ENCODE measurements at regions not wholly inside any gene's neighbourhood (a gene's known extent, or its start where the extent isn't known, plus 50 kb on each side); places are given as distances from the start of the nearest gene placed in this dataset.

DNA sequence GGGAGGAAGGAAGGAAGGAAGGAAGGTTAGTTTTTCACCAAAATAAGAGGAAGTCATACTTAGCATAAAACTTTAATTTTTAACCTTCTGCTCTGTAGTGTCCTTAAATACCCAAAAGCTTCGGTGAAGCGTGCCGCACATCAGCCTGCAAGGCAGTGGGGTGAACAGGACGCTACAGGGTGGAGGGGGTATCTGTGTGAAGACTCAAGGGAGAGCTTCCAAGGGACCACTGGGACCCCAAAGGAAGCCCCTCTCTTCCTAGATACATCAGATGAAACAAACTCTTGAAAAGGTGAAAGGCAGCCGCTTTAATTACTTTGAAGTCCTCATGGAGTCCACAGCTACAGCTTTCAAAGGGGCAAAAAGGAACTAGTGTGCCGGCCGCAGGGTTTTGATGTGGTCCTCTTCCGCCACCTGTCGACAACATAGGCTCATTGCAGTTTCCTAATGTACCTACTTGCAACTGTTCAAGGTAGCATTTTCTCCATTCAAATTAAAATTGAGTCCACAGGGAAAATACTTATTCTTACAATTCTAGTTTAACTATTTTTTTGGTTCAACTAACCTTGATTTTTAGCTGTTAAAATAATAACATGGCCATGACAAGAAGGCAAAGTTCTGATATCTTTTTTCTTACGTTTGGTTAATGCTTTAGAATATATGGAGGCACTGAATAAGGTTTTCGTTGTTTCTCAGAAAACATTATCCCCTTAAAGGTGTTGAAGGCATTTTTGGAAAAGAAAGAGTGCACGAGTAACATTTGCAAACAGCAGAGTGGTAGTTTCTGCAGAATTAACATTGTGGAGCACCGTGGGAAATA lies 135.0 kb upstream of the RIPOR2 start:
- H3K27me3 ChIP-seq = no peaks in the 10 kb centered on the region
- no peak overlapping the region for H3K27ac ChIP-seq
- intact Hi-C loops (cut with DNase I; ENCODE audit: low total_unique reads) = no loop called here
- DNase-seq (ENCODE audit: low spot score in 2 of 2) = peak; percentile 75 to 84
- H3K9me3 ChIP-seq = no peaks in the 10 kb centered on the region
- peak overlapping the region in 1 of 3 donors; percentile 41 for H3K4me3 ChIP-seq
- H3K36me3 ChIP-seq = no peaks in the 10 kb centered on the region
- TF ChIP-seq POLR2A (IDR thresholded peaks at IDR 0.05) = no peak
- TF ChIP-seq, protein P1, sequence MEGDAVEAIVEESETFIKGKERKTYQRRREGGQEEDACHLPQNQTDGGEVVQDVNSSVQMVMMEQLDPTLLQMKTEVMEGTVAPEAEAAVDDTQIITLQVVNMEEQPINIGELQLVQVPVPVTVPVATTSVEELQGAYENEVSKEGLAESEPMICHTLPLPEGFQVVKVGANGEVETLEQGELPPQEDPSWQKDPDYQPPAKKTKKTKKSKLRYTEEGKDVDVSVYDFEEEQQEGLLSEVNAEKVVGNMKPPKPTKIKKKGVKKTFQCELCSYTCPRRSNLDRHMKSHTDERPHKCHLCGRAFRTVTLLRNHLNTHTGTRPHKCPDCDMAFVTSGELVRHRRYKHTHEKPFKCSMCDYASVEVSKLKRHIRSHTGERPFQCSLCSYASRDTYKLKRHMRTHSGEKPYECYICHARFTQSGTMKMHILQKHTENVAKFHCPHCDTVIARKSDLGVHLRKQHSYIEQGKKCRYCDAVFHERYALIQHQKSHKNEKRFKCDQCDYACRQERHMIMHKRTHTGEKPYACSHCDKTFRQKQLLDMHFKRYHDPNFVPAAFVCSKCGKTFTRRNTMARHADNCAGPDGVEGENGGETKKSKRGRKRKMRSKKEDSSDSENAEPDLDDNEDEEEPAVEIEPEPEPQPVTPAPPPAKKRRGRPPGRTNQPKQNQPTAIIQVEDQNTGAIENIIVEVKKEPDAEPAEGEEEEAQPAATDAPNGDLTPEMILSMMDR (IDR thresholded peaks at IDR 0.05) = peak; percentile 66 to 96 (median 95)
- peaks cover 0 to 6% of the 10 kb centered on the region in 2 donors for H3K4me1 ChIP-seq

GRCh38 chr6:25078141-25078540 lies 142.4 kb upstream of the RIPOR2 start:
- H3K4me3 ChIP-seq = no peak overlapping the region
- TF ChIP-seq, protein P1 (IDR thresholded peaks at IDR 0.05) = no peak
- TF ChIP-seq POLR2AphosphoS5 (IDR thresholded peaks at IDR 0.05) (no peak), POLR2A (IDR thresholded peaks at IDR 0.05) (no peak)
- intact Hi-C loops (cut with DNase I; ENCODE audit: low total_unique reads) = no loop called here
- no peaks in the 10 kb centered on the region for H3K27me3 ChIP-seq
- no peaks in the 10 kb centered on the region for H3K4me1 ChIP-seq
- H3K9me3 ChIP-seq = no peaks in the 10 kb centered on the region
- no peak for DNase-seq (ENCODE audit: low spot score in 2 of 2)
- H3K27ac ChIP-seq = no peak overlapping the region
- H3K36me3 ChIP-seq = no peaks in the 10 kb centered on the region

- no peaks in the 10 kb centered on the region for H3K9me3 ChIP-seq
- H3K36me3 ChIP-seq = peaks cover 6% of the 10 kb centered on the region
- no peak for DNase-seq (ENCODE audit: low spot score in 2 of 2)
- TF ChIP-seq POLR2A (IDR thresholded peaks at IDR 0.05) = no peak
- TF ChIP-seq, protein P1 (IDR thresholded peaks at IDR 0.05) = no peak
- no peak for TF ChIP-seq POLR2AphosphoS5 (IDR thresholded peaks at IDR 0.05)
- H3K4me1 ChIP-seq = no peaks in the 10 kb centered on the region
- intact Hi-C loops (cut with DNase I; ENCODE audit: low total_unique reads) = no loop called here
- no peak overlapping the region for H3K4me3 ChIP-seq
- H3K27ac ChIP-seq = no peak overlapping the region
- no peaks in the 10 kb centered on the region for H3K27me3 ChIP-seq
Measured at GRCh38 chr6:25083784-25084507, 148.2 kb upstream of the RIPOR2 start.

GRCh38 chr6:25084508-25084833 lies 148.7 kb upstream of the RIPOR2 start:
- H3K4me3 ChIP-seq = no peak overlapping the region
- DNase-seq (ENCODE audit: low spot score in 2 of 2) = no peak
- intact Hi-C loops (cut with DNase I; ENCODE audit: low total_unique reads) = no loop called here
- peaks cover 6% of the 10 kb centered on the region for H3K36me3 ChIP-seq
- H3K4me1 ChIP-seq = no peaks in the 10 kb centered on the region
- TF ChIP-seq POLR2A (IDR thresholded peaks at IDR 0.05) (no peak), POLR2AphosphoS5 (IDR thresholded peaks at IDR 0.05) (no peak)
- TF ChIP-seq, protein P1 (IDR thresholded peaks at IDR 0.05) = no peak
- no peaks in the 10 kb centered on the region for H3K9me3 ChIP-seq
- no peaks in the 10 kb centered on the region for H3K27me3 ChIP-seq
- H3K27ac ChIP-seq = no peak overlapping the region

DNA sequence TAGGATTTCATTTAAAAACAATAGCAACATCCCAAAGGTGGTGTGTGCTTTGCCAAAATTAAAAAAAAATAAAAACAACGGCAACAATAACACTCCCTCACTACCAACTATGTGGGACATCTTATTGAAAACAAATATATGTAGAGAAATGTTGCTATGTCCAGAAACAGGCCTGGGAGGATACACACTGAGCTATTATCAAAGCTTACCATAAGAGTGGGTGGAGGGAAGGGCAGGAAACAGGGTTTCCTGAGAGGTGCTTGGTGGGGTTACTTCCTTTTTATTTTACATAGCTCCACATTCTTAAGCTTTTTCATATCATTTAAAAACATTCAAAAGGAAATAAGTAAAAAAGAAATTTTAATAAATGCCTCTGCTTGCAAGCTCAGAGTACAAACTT lies 150.0 kb upstream of the RIPOR2 start:
- H3K4me1 ChIP-seq = no peaks in the 10 kb centered on the region
- H3K36me3 ChIP-seq = peaks cover 6% of the 10 kb centered on the region
- TF ChIP-seq POLR2AphosphoS5 (IDR thresholded peaks at IDR 0.05) = no peak
- TF ChIP-seq, protein P1 (IDR thresholded peaks at IDR 0.05) = no peak
- no peaks in the 10 kb centered on the region for H3K27me3 ChIP-seq
- H3K4me3 ChIP-seq = no peak overlapping the region
- no peak for DNase-seq (ENCODE audit: low spot score in 2 of 2)
- intact Hi-C loops (cut with DNase I; ENCODE audit: low total_unique reads) = no loop called here
- H3K9me3 ChIP-seq = no peaks in the 10 kb centered on the region
- no peak overlapping the region for H3K27ac ChIP-seq
